OCI-LY1 (cell line): ENCODE measurements at regions not wholly inside any gene's neighbourhood (a gene's known extent, or its start where the extent isn't known, plus 50 kb on each side); places are given as distances from the start of the nearest gene placed in this dataset.

ENCODE experiments used
- H2AFZ ChIP-seq: fragments of 200-600 bp; sonication (generic), shearing (Covaris generic); 2 replicates; pipeline ENCODE4 v1.6.0; 2014; ENCODE audit warnings: antibody characterized with exemption, mild to moderate bottlenecking, low read length
- H3F3A ChIP-seq: fragments of 200-600 bp; sonication (generic), shearing (Covaris generic); 2 replicates; pipeline ENCODE4 v1.6.0; 2014; ENCODE audit warnings: mild to moderate bottlenecking, antibody characterized with exemption, low read length, moderate library complexity; ENCODE audit not compliant: insufficient read depth
- H3K27ac ChIP-seq: fragments of 200-600 bp; sonication (generic); 2 replicates; pipeline ENCODE4 v1.5.1; 2014; ENCODE audit warnings: low read length, mixed run types, mild to moderate bottlenecking, low read depth; ENCODE audit not compliant: poor library complexity, severe bottlenecking
- H3K27me3 ChIP-seq: fragments of 200-600 bp; sonication (generic); 2 replicates; pipeline ENCODE4 v1.6.0; 2014; ENCODE audit warnings: antibody characterized with exemption, mild to moderate bottlenecking, low read length, moderate library complexity; ENCODE audit not compliant: insufficient read depth
- H3K36me3 ChIP-seq: fragments of 200-600 bp; sonication (generic); 2 replicates; pipeline ENCODE4 v1.6.1; 2014; ENCODE audit warnings: mild to moderate bottlenecking, antibody characterized with exemption, low read length, moderate library complexity, mixed read lengths; ENCODE audit not compliant: insufficient read depth
- H3K4me1 ChIP-seq: fragments of 200-600 bp; sonication (generic); 2 replicates; pipeline ENCODE4 v1.5.1; 2014; ENCODE audit warnings: mild to moderate bottlenecking, low read length, moderate library complexity; ENCODE audit not compliant: insufficient read depth, severe bottlenecking
- H3K4me2 ChIP-seq: fragments of 200-600 bp; sonication (generic), shearing (Covaris generic); 2 replicates; pipeline ENCODE4 v1.6.1; 2014; ENCODE audit warnings: low read length
- H3K4me3 ChIP-seq: fragments of 200-600 bp; sonication (generic); 2 replicates; pipeline ENCODE4 v1.5.1; 2014; ENCODE audit warnings: low read length, low read depth, mild to moderate bottlenecking, mixed read lengths; ENCODE audit not compliant: poor library complexity, severe bottlenecking
- H3K79me2 ChIP-seq: fragments of 200-600 bp; shearing (Covaris generic); 2 replicates; pipeline ENCODE4 v1.6.1; 2016; ENCODE audit warnings: mixed run types, low read length, mixed read lengths; ENCODE audit not compliant: insufficient read depth
- H3K9ac ChIP-seq: fragments of 200-600 bp; sonication (generic), shearing (Covaris generic); 2 replicates; pipeline ENCODE4 v1.6.1; 2014; ENCODE audit warnings: mild to moderate bottlenecking, low read length, mixed read lengths
- H3K9me2 ChIP-seq: fragments of 200-600 bp; sonication (generic), shearing (Covaris generic); 2 replicates; pipeline ENCODE4 v1.6.1; 2014; ENCODE audit warnings: low read depth, mild to moderate bottlenecking, low read length, mixed read lengths
- H3K9me3 ChIP-seq: fragments of 200-600 bp; shearing (Covaris generic); 2 replicates; pipeline ENCODE4 v1.6.1; 2014; ENCODE audit warnings: low read length, mixed read lengths
- H4K20me1 ChIP-seq: fragments of 200-600 bp; sonication (generic), shearing (Covaris generic); 2 replicates; pipeline ENCODE4 v1.6.0; 2016; ENCODE audit warnings: mild to moderate bottlenecking, low read length; ENCODE audit not compliant: insufficient read depth
- EZH2 ChIP-seq: fragments of 200-600 bp; sonication (generic), shearing (Covaris generic); IDR thresholded peaks from 2 replicates; pipeline ENCODE4 v1.8.0; 2017; ENCODE audit warnings: borderline replicate concordance, mixed run types, mild to moderate bottlenecking, antibody characterized with exemption, low read length, moderate library complexity, mixed read lengths
- TF ChIP-seq, protein P1 (sequence below): fragments of 200-600 bp; sonication (generic), shearing (Covaris generic); IDR thresholded peaks from 2 replicates; pipeline ENCODE4 v1.5.1; 2017; ENCODE audit warnings: mild to moderate bottlenecking, antibody characterized with exemption, low read length, moderate library complexity, mixed read lengths

DNA sequence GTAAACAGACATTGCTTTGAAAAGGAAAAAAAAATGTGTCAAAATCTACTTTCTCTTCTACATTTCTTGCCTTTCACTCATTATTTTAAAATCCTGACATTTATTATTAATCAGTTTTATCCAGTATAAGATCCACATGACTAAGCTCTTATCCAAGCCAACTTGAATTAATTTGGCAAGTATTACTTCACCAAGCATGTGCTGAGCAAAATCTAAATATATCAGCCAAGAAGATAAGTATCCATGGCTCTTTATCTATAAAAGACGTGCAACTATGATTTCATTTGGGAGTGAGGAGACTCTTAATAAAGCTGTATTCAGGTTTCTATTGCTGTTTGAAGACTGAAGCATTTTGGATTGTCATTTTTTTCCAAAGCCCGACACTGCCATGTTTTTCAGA, 221.3 kb downstream of the TRIM36 start:
- Histone ChIP-seq H3K9me3 (no peaks in the 10 kb centered on the region), H3K4me2 (no peak overlapping the region), H3K4me1 (no peaks in the 10 kb centered on the region), H3K79me2 (no peaks in the 10 kb centered on the region), H3K27ac (no peak overlapping the region), H3K27me3 (no peaks in the 10 kb centered on the region), H2AFZ (no peak overlapping the region), H3K4me3 (no peak overlapping the region), H3F3A (no peaks in the 10 kb centered on the region), H4K20me1 (no peaks in the 10 kb centered on the region), H3K9ac (no peak overlapping the region), H3K9me2 (no peaks in the 10 kb centered on the region), H3K36me3 (no peaks in the 10 kb centered on the region)
- TF ChIP-seq, protein P1, sequence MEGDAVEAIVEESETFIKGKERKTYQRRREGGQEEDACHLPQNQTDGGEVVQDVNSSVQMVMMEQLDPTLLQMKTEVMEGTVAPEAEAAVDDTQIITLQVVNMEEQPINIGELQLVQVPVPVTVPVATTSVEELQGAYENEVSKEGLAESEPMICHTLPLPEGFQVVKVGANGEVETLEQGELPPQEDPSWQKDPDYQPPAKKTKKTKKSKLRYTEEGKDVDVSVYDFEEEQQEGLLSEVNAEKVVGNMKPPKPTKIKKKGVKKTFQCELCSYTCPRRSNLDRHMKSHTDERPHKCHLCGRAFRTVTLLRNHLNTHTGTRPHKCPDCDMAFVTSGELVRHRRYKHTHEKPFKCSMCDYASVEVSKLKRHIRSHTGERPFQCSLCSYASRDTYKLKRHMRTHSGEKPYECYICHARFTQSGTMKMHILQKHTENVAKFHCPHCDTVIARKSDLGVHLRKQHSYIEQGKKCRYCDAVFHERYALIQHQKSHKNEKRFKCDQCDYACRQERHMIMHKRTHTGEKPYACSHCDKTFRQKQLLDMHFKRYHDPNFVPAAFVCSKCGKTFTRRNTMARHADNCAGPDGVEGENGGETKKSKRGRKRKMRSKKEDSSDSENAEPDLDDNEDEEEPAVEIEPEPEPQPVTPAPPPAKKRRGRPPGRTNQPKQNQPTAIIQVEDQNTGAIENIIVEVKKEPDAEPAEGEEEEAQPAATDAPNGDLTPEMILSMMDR = no peak

GRCh38 chr5:114940709-114941108, 229.0 kb downstream of the TRIM36 start:
- Histone ChIP-seq H3K27me3 (no peaks in the 10 kb centered on the region), H3F3A (no peaks in the 10 kb centered on the region), H3K9me3 (no peaks in the 10 kb centered on the region), H3K4me1 (no peaks in the 10 kb centered on the region), H4K20me1 (no peaks in the 10 kb centered on the region), H3K36me3 (no peaks in the 10 kb centered on the region), H3K27ac (no peak overlapping the region), H3K9me2 (no peaks in the 10 kb centered on the region), H3K4me2 (no peak overlapping the region), H2AFZ (no peak overlapping the region), H3K9ac (no peak overlapping the region), H3K79me2 (no peaks in the 10 kb centered on the region), H3K4me3 (no peak overlapping the region)
- TF ChIP-seq EZH2 = no peak
- TF ChIP-seq, protein P1 = no peak

GRCh38 chr5:114935490-114935889, 234.2 kb downstream of the TRIM36 start:
- H3K27ac ChIP-seq = no peak overlapping the region
- H3K4me3 ChIP-seq = no peak overlapping the region
- no peaks in the 10 kb centered on the region for H3K36me3 ChIP-seq
- no peaks in the 10 kb centered on the region for H3K79me2 ChIP-seq
- no peaks in the 10 kb centered on the region for H3K9me2 ChIP-seq
- H3K9me3 ChIP-seq = no peaks in the 10 kb centered on the region
- no peak overlapping the region for H3K4me2 ChIP-seq
- no peaks in the 10 kb centered on the region for H3K4me1 ChIP-seq
- no peak overlapping the region for H3K9ac ChIP-seq
- H3F3A ChIP-seq = no peaks in the 10 kb centered on the region
- TF ChIP-seq, protein P1 = no peak
- no peak for TF ChIP-seq EZH2
- no peaks in the 10 kb centered on the region for H3K27me3 ChIP-seq
- no peak overlapping the region for H2AFZ ChIP-seq
- no peaks in the 10 kb centered on the region for H4K20me1 ChIP-seq
